ENCODE measurements at regions not wholly inside any gene's neighbourhood (a gene's known extent, or its start where the extent isn't known, plus 50 kb on each side); places are given as distances from the start of the nearest gene placed in this dataset.

GRCh38 chr12:105924526-105925208 is 214.1 kb downstream of the NUAK1 start:
- Histone ChIP-seq H3K27ac (replicated peaks) (no peak overlapping the region), H3K36me3 (no peaks in the 10 kb centered on the region), H3K27me3 (ENCODE audit: low read depth) (no peaks in the 10 kb centered on the region), H3K4me1 (peaks cover 30% of the 10 kb centered on the region), H3K9me3 (replicated peaks) (no peaks in the 10 kb centered on the region), H3K4me3 (no peak overlapping the region)
- intact Hi-C loops (cut with micrococcal nuclease): no loop called here
- TF ChIP-seq CTCF (IDR thresholded peaks at IDR 0.05; ENCODE audit: borderline replicate concordance): no peak
- DNase-seq: no peak

- no peaks in the 10 kb centered on the region for H3K27me3 ChIP-seq (ENCODE audit: low read depth)
- no peaks in the 10 kb centered on the region for H3K9me3 ChIP-seq (replicated peaks)
- H3K36me3 ChIP-seq: no peaks in the 10 kb centered on the region
- TF ChIP-seq CTCF (IDR thresholded peaks at IDR 0.05; ENCODE audit: borderline replicate concordance): no peak
- H3K27ac ChIP-seq (replicated peaks): no peak overlapping the region
- no peak overlapping the region for H3K4me3 ChIP-seq
- intact Hi-C loops (cut with micrococcal nuclease): no loop called here
- no peak for DNase-seq
- H3K4me1 ChIP-seq: peaks cover 14% of the 10 kb centered on the region
Observed at GRCh38 chr12:105927564-105927963, 211.2 kb downstream of the NUAK1 start.

- TF ChIP-seq CTCF (IDR thresholded peaks at IDR 0.05; ENCODE audit: borderline replicate concordance): no peak
- Histone ChIP-seq H3K4me3 (no peak overlapping the region), H3K9me3 (replicated peaks) (no peaks in the 10 kb centered on the region), H3K36me3 (no peaks in the 10 kb centered on the region), H3K27me3 (ENCODE audit: low read depth) (no peaks in the 10 kb centered on the region), H3K4me1 (peaks cover 5% of the 10 kb centered on the region), H3K27ac (replicated peaks) (no peak overlapping the region)
- DNase-seq: no peak
- intact Hi-C loops (cut with micrococcal nuclease): no loop called here
Observed at GRCh38 chr12:105928436-105928835, 210.3 kb downstream of the NUAK1 start.

- intact Hi-C loops (cut with micrococcal nuclease): no loop called here
- no peaks in the 10 kb centered on the region for H3K36me3 ChIP-seq
- no peak for DNase-seq
- H3K27me3 ChIP-seq (ENCODE audit: low read depth): no peaks in the 10 kb centered on the region
- H3K4me1 ChIP-seq: peaks cover 11% of the 10 kb centered on the region
- H3K27ac ChIP-seq (replicated peaks): no peak overlapping the region
- H3K9me3 ChIP-seq (replicated peaks): no peaks in the 10 kb centered on the region
- no peak overlapping the region for H3K4me3 ChIP-seq
- TF ChIP-seq CTCF (IDR thresholded peaks at IDR 0.05; ENCODE audit: borderline replicate concordance): no peak
Observed at GRCh38 chr12:105929192-105929591, 209.6 kb downstream of the NUAK1 start.

- Histone ChIP-seq H3K27me3 (ENCODE audit: low read depth) (no peaks in the 10 kb centered on the region), H3K4me1 (peaks cover 17% of the 10 kb centered on the region), H3K9me3 (replicated peaks) (no peaks in the 10 kb centered on the region), H3K4me3 (no peak overlapping the region), H3K36me3 (no peaks in the 10 kb centered on the region), H3K27ac (replicated peaks) (no peak overlapping the region)
- no peak for TF ChIP-seq CTCF (IDR thresholded peaks at IDR 0.05; ENCODE audit: borderline replicate concordance)
- no peak for DNase-seq
- intact Hi-C loops (cut with micrococcal nuclease): no loop called here
Observed at GRCh38 chr12:105930557-105931503, 207.9 kb downstream of the NUAK1 start.
